Right lobe of liver (tissue), 6 donors: ENCODE measurements at regions not wholly inside any gene's neighbourhood (a gene's known extent, or its start where the extent isn't known, plus 50 kb on each side); places are given as distances from the start of the nearest gene placed in this dataset.
A peak's percentile ranks its signal among the peaks of the same experiment; 100 is the strongest.

ENCODE experiments used
- ATAC-seq, 4 donors: fragments of 200-7000 bp; cut with Tn5 transposase; one replicate each; pipeline ENCODE4 v1.9.1; 2020; ENCODE audit warnings: mild to moderate bottlenecking in 4 of 4, moderate library complexity in 4 of 4
- DNase-seq, 3 donors: peaks; one replicate each; pipeline ENCODE4 v3.0.0-alpha.2; 2020
- H3K27ac ChIP-seq, 3 donors: fragments of 200-600 bp; one replicate each; pipeline ENCODE4 v1.8.0; 2022
- H3K27me3 ChIP-seq, 2 donors: fragments of 200-600 bp; one replicate each; pipeline ENCODE4 v1.8.0; 2022
- H3K36me3 ChIP-seq, 4 donors: fragments of 200-600 bp; sonication (generic) in 1 of 4; one replicate each; pipeline versions ENCODE4 v1.5.1 to v1.8.0; 2017 to 2022; ENCODE audit warnings: control low read depth in 1 of 4
- H3K4me1 ChIP-seq, 4 donors: fragments of 200-600 bp; sonication (generic) in 1 of 4; one replicate each; pipeline versions ENCODE4 v1.5.1 to v1.8.0; 2017 to 2022; ENCODE audit warnings: control low read depth in 1 of 4
- H3K4me3 ChIP-seq, 3 donors: fragments of 200-600 bp; one replicate each; pipeline ENCODE4 v1.8.0; 2022
- H3K9me3 ChIP-seq, 4 donors: fragments of 200-600 bp; sonication (generic) in 1 of 4; one replicate each; pipeline versions ENCODE4 v1.5.1 to v1.8.0; 2017 to 2022; ENCODE audit warnings: control low read depth in 1 of 4
- CTCF ChIP-seq, 4 donors: fragments of 200-600 bp in 3 of 4; fragments of 450-650 bp in 1 of 4; IDR thresholded peaks; one replicate each; pipeline versions ENCODE4 v1.5.1 to v1.8.0; 2016 to 2022; ENCODE audit warnings: antibody characterized with exemption in 4 of 4, mild to moderate bottlenecking in 2 of 4
- POLR2A ChIP-seq: fragments of 450-650 bp; IDR thresholded peaks from one replicate; pipeline ENCODE4 v1.6.1; 2017; ENCODE audit warnings: antibody characterized with exemption, mild to moderate bottlenecking
- WGBS: methylation state at CpG from one replicate; pipeline ENCODE4 v1.1.6; 2018; ENCODE audit warnings: low coverage, low lambda C conversion rate; ENCODE audit not compliant: insufficient coverage; ENCODE audit errors: missing lambda C conversion rate; 5-methylcytosine and 5-hydroxymethylcytosine counted together
- intact Hi-C, 2 donors: fragments of 100-400 bp; cut with DNase I; formaldehyde crosslinking; loops; one replicate each; pipeline versions ENCODE4 v1.11.2 to v1.14.1; 2022
- donor health status: DM: no; HTN: yes; CAD: no.
- donor health status: DM: no; HTN: no; CAD: no.
- donor health status: DM: no; HTN: no; CAD: no.
- donor health status: DM: no; HTN: yes; CAD: no.
- donor health status: DM: no; HTN: yes; CAD: no.

DNA sequence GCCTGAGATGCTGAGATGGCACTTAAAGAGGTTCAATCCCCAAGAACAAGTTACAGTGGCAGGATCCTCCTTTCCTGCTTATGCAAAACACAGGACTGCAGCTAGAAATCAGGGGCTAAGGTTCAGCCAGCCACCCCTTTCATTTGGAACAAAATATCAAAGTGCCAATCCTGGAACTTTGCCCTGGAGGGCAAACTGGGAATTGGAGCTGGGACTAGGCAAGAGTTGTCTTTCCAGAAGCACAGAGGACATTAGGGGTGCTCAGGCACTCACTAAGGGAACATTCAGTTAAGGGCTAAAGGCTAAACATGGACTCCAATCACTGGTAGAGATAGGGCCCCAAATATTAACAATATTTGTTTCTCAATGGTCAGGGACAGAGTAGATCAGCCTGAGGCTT is 237.2 kb downstream of the EMP1 start:
- ATAC-seq (peak; percentile 11 to 79 (median 70)), DNase-seq (peak in 1 of 3 donors; percentile 70)
- Histone ChIP-seq H3K27ac (peak overlapping the region in 1 of 3 donors; percentile 15), H3K9me3 (no peaks in the 10 kb centered on the region), H3K4me1 (peaks cover 0 to 24% (median 10%) of the 10 kb centered on the region in 4 donors), H3K4me3 (no peak overlapping the region), H3K36me3 (no peaks in the 10 kb centered on the region), H3K27me3 (no peaks in the 10 kb centered on the region)
- intact Hi-C loops, result no loop called here
- no peak for TF ChIP-seq POLR2A
- TF ChIP-seq CTCF (IDR thresholded peaks at IDR 0.05), result no peak

GRCh38 chr12:13431041-13431440 is 234.5 kb downstream of the EMP1 start:
- TF ChIP-seq POLR2A (no peak), CTCF (IDR thresholded peaks at IDR 0.05) (no peak)
- ATAC-seq, result no peak
- Histone ChIP-seq H3K36me3 (no peaks in the 10 kb centered on the region), H3K27me3 (no peaks in the 10 kb centered on the region), H3K9me3 (no peaks in the 10 kb centered on the region), H3K4me3 (no peak overlapping the region), H3K4me1 (peaks cover 0 to 11% (median 6%) of the 10 kb centered on the region in 4 donors), H3K27ac (no peak overlapping the region)
- no peak for DNase-seq
- WGBS, result 67% methylated on average over 1 of the region's 1 CpG
- intact Hi-C loops, result no loop called here

DNA sequence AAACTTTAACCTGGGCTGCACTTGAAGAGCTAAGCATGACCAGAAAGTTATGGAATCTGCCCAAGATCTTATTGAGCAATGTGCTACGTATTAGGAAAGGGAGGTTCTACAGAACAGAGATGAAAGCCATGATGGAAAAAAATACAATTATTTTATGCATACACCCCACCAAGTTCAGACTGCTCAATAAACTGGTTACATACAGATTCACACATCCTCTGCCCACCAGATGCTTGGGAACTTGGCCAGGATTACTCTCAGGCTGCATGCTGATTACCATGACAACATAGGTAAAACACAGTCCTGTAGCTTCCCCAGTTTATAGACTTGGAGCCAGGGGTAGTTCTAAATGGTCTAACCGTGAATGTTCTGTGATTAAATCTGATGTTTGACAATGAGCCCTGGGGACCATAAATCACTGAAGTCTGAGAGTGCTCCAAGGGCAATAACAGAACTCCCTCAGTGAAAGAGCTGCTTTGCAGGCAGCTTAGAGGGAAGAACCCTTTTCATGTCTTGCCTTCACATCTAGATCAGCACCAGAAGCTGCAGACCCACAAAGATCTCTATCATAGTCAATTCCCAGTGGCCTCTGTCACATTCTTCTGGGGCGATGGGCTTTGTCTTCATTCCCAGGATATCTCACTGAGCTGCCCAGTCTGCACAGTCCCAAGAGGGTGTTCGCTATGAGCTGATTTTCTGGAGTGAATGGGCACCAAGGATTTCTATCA is 232.2 kb downstream of the EMP1 start:
- Histone ChIP-seq H3K36me3 (no peaks in the 10 kb centered on the region), H3K4me1 (peaks cover 0 to 6% (median 2%) of the 10 kb centered on the region in 4 donors), H3K4me3 (no peak overlapping the region), H3K27me3 (no peaks in the 10 kb centered on the region), H3K9me3 (no peaks in the 10 kb centered on the region), H3K27ac (no peak overlapping the region)
- WGBS, result 58% methylated on average over 4 of the region's 4 CpGs
- no peak for TF ChIP-seq CTCF (IDR thresholded peaks at IDR 0.05)
- no peak for TF ChIP-seq POLR2A
- ATAC-seq (peak; percentile 60 to 88 (median 79)), DNase-seq (no peak)
- intact Hi-C loops, result no loop called here

DNA sequence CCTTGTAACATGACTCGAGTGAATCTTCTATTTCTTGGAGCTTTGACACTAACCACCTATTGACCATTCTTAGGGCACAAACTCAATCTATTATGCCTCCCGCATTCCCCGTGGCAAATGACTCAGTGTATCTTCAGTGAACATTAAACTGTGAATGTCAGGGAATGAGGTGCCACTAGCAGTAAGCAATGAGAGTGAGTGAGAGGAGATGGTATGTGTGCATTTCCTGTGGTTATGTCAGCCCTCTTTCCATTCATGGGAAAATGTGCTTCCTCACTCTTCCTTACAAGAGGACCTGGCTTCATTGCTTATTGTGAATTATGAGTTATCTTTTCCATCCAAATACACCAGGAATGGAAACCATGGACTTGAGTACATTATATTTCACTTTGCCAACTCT is 229.2 kb downstream of the EMP1 start:
- 40% methylated on average over 2 of the region's 3 CpGs for WGBS
- TF ChIP-seq CTCF (IDR thresholded peaks at IDR 0.05) (no peak), POLR2A (no peak)
- intact Hi-C loops, result no loop called here

DNA sequence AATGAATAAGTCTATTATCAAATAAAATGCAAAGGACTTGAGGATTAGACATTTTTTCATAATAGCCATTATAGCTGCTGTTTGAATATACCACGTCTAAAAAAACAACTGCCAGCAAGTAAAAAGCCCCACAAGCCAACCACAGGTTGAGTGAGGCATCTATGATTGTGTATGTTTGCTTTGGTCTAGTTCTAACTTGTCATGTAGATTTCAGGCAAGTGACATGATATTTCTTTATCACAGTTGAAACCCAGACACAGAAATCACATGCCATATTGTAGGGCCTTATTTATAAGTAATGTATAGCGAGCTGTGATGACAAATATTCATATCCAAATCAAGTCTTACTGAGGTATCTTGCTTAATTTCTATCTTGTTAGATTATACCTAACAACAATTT is 225.8 kb downstream of the EMP1 start:
- Histone ChIP-seq H3K4me3 (no peak overlapping the region), H3K36me3 (no peaks in the 10 kb centered on the region), H3K4me1 (no peaks in the 10 kb centered on the region), H3K27ac (no peak overlapping the region), H3K27me3 (no peaks in the 10 kb centered on the region), H3K9me3 (no peaks in the 10 kb centered on the region)
- WGBS, result 75% methylated on average over 2 of the region's 2 CpGs
- DNase-seq (no peak), ATAC-seq (no peak)
- TF ChIP-seq CTCF (IDR thresholded peaks at IDR 0.05) (no peak), POLR2A (no peak)
- intact Hi-C loops, result no loop called here

More for the DNA sequence above, 229.2 kb downstream of the EMP1 start:
- Histone ChIP-seq H3K9me3 (no peaks in the 10 kb centered on the region), H3K4me3 (no peak overlapping the region), H3K27ac (no peak overlapping the region), H3K36me3 (no peaks in the 10 kb centered on the region), H3K4me1 (no peaks in the 10 kb centered on the region), H3K27me3 (no peaks in the 10 kb centered on the region)
- DNase-seq (no peak), ATAC-seq (no peak)
